ENCODE measurements at regions not wholly inside any gene's neighbourhood (a gene's known extent, or its start where the extent isn't known, plus 50 kb on each side); places are given as distances from the start of the nearest gene placed in this dataset.

- TF ChIP-seq TOX (CRISPR knock-in tag; IDR thresholded peaks at IDR 0.05; ENCODE audit: borderline replicate concordance): no peak
- TF ChIP-seq, protein P1, sequence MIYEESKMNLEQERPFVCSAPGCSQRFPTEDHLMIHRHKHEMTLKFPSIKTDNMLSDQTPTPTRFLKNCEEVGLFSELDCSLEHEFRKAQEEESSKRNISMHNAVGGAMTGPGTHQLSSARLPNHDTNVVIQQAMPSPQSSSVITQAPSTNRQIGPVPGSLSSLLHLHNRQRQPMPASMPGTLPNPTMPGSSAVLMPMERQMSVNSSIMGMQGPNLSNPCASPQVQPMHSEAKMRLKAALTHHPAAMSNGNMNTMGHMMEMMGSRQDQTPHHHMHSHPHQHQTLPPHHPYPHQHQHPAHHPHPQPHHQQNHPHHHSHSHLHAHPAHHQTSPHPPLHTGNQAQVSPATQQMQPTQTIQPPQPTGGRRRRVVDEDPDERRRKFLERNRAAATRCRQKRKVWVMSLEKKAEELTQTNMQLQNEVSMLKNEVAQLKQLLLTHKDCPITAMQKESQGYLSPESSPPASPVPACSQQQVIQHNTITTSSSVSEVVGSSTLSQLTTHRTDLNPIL (CRISPR knock-in tag; IDR thresholded peaks at IDR 0.05; ENCODE audit: low read depth): no peak
- TF ChIP-seq ZC3H10 (CRISPR knock-in tag; IDR thresholded peaks at IDR 0.05): no peak
- no peak for TF ChIP-seq RARB (CRISPR knock-in tag; IDR thresholded peaks at IDR 0.05)
- TF ChIP-seq SNAI2 (CRISPR knock-in tag; IDR thresholded peaks at IDR 0.05): no peak
Observed at GRCh38 chr3:118304557-118304956, 730.1 kb downstream of the IGSF11 start.

GRCh38 chr3:118332699-118333098 is 701.9 kb downstream of the IGSF11 start:
- TF ChIP-seq RARB (CRISPR knock-in tag; IDR thresholded peaks at IDR 0.05) (no peak), ZNF565 (CRISPR knock-in tag; conservative IDR thresholded peaks at IDR 0.05; ENCODE audit: low read depth) (no peak), ZFP3 (CRISPR knock-in tag; IDR thresholded peaks at IDR 0.05) (no peak), ESRRG (CRISPR knock-in tag; IDR thresholded peaks at IDR 0.05) (no peak), ZNF70 (CRISPR knock-in tag; IDR thresholded peaks at IDR 0.05) (no peak), CSDC2 (CRISPR knock-in tag; IDR thresholded peaks at IDR 0.05) (no peak), OSR1 (CRISPR knock-in tag; IDR thresholded peaks at IDR 0.05) (no peak), ISL1 (CRISPR knock-in tag; IDR thresholded peaks at IDR 0.05) (no peak), ARNTL (CRISPR knock-in tag; IDR thresholded peaks at IDR 0.05; ENCODE audit: borderline replicate concordance, low read depth) (no peak), PPARA (CRISPR knock-in tag; IDR thresholded peaks at IDR 0.05; ENCODE audit: borderline replicate concordance) (no peak), GLIS3 (CRISPR knock-in tag; IDR thresholded peaks at IDR 0.05) (no peak), ZFP30 (CRISPR knock-in tag; IDR thresholded peaks at IDR 0.05) (no peak), TCF4 (CRISPR knock-in tag; IDR thresholded peaks at IDR 0.05; ENCODE audit: borderline replicate concordance) (no peak), BACH2 (CRISPR knock-in tag; IDR thresholded peaks at IDR 0.05; ENCODE audit: borderline replicate concordance) (no peak), SNAI2 (CRISPR knock-in tag; IDR thresholded peaks at IDR 0.05) (no peak)
- TF ChIP-seq, protein P1 (CRISPR knock-in tag; IDR thresholded peaks at IDR 0.05; ENCODE audit: low read depth): no peak
- TF ChIP-seq, protein P2, sequence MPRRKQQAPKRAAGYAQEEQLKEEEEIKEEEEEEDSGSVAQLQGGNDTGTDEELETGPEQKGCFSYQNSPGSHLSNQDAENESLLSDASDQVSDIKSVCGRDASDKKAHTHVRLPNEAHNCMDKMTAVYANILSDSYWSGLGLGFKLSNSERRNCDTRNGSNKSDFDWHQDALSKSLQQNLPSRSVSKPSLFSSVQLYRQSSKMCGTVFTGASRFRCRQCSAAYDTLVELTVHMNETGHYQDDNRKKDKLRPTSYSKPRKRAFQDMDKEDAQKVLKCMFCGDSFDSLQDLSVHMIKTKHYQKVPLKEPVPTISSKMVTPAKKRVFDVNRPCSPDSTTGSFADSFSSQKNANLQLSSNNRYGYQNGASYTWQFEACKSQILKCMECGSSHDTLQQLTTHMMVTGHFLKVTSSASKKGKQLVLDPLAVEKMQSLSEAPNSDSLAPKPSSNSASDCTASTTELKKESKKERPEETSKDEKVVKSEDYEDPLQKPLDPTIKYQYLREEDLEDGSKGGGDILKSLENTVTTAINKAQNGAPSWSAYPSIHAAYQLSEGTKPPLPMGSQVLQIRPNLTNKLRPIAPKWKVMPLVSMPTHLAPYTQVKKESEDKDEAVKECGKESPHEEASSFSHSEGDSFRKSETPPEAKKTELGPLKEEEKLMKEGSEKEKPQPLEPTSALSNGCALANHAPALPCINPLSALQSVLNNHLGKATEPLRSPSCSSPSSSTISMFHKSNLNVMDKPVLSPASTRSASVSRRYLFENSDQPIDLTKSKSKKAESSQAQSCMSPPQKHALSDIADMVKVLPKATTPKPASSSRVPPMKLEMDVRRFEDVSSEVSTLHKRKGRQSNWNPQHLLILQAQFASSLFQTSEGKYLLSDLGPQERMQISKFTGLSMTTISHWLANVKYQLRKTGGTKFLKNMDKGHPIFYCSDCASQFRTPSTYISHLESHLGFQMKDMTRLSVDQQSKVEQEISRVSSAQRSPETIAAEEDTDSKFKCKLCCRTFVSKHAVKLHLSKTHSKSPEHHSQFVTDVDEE (CRISPR knock-in tag; IDR thresholded peaks at IDR 0.05): no peak
- TF ChIP-seq, protein P3, sequence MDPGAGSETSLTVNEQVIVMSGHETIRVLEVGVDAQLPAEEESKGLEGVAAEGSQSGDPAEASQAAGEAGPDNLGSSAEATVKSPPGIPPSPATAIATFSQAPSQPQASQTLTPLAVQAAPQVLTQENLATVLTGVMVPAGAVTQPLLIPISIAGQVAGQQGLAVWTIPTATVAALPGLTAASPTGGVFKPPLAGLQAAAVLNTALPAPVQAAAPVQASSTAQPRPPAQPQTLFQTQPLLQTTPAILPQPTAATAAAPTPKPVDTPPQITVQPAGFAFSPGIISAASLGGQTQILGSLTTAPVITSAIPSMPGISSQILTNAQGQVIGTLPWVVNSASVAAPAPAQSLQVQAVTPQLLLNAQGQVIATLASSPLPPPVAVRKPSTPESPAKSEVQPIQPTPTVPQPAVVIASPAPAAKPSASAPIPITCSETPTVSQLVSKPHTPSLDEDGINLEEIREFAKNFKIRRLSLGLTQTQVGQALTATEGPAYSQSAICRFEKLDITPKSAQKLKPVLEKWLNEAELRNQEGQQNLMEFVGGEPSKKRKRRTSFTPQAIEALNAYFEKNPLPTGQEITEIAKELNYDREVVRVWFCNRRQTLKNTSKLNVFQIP (CRISPR knock-in tag; IDR thresholded peaks at IDR 0.05; ENCODE audit: borderline replicate concordance, low read depth): no peak
- ATAC-seq: no peak

More at GRCh38 chr3:118304557-118304956, 730.1 kb downstream of the IGSF11 start:
- ATAC-seq: no peak

DNA sequence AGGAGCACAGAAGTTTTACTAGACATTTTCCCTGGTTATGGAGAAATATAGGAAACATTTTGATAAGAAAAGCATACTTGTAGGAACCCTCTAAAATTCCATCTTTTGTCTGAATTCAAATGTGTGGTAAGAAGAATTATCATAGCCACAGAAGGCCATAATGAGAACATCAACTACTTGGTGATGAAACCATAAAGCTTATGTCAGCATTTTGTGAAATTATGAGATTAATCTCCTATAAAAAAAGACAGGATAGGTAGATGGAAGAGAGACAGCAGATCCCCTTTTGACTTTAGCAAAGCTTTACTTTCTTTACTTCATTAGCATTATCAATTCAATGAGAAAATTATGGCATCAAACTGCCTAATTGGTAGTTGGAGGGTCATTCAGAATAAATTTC is 697.0 kb downstream of the IGSF11 start:
- ATAC-seq: no peak
- TF ChIP-seq ZFP3 (CRISPR knock-in tag; IDR thresholded peaks at IDR 0.05) (no peak), ISL1 (CRISPR knock-in tag; IDR thresholded peaks at IDR 0.05) (no peak), RARB (CRISPR knock-in tag; IDR thresholded peaks at IDR 0.05) (no peak), GLIS3 (CRISPR knock-in tag; IDR thresholded peaks at IDR 0.05) (no peak), CSDC2 (CRISPR knock-in tag; IDR thresholded peaks at IDR 0.05) (no peak), ESRRG (CRISPR knock-in tag; IDR thresholded peaks at IDR 0.05) (no peak), OSR1 (CRISPR knock-in tag; IDR thresholded peaks at IDR 0.05) (no peak), ZNF8 (CRISPR knock-in tag; IDR thresholded peaks at IDR 0.05) (no peak), ZC3H10 (CRISPR knock-in tag; IDR thresholded peaks at IDR 0.05) (no peak), TCF4 (CRISPR knock-in tag; IDR thresholded peaks at IDR 0.05; ENCODE audit: borderline replicate concordance) (no peak)
- TF ChIP-seq, protein P1 (CRISPR knock-in tag; IDR thresholded peaks at IDR 0.05; ENCODE audit: low read depth): no peak
- TF ChIP-seq, protein P4, sequence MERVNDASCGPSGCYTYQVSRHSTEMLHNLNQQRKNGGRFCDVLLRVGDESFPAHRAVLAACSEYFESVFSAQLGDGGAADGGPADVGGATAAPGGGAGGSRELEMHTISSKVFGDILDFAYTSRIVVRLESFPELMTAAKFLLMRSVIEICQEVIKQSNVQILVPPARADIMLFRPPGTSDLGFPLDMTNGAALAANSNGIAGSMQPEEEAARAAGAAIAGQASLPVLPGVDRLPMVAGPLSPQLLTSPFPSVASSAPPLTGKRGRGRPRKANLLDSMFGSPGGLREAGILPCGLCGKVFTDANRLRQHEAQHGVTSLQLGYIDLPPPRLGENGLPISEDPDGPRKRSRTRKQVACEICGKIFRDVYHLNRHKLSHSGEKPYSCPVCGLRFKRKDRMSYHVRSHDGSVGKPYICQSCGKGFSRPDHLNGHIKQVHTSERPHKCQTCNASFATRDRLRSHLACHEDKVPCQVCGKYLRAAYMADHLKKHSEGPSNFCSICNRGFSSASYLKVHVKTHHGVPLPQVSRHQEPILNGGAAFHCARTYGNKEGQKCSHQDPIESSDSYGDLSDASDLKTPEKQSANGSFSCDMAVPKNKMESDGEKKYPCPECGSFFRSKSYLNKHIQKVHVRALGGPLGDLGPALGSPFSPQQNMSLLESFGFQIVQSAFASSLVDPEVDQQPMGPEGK (CRISPR knock-in tag; IDR thresholded peaks at IDR 0.05; ENCODE audit: borderline replicate concordance): no peak

Measured in SK-N-SH treated with all-trans-retinoic acid at 6 μM for 48 hours (cell line).